ENCODE measurements at regions not wholly inside any gene's neighbourhood (a gene's known extent, or its start where the extent isn't known, plus 50 kb on each side); places are given as distances from the start of the nearest gene placed in this dataset.

DNA sequence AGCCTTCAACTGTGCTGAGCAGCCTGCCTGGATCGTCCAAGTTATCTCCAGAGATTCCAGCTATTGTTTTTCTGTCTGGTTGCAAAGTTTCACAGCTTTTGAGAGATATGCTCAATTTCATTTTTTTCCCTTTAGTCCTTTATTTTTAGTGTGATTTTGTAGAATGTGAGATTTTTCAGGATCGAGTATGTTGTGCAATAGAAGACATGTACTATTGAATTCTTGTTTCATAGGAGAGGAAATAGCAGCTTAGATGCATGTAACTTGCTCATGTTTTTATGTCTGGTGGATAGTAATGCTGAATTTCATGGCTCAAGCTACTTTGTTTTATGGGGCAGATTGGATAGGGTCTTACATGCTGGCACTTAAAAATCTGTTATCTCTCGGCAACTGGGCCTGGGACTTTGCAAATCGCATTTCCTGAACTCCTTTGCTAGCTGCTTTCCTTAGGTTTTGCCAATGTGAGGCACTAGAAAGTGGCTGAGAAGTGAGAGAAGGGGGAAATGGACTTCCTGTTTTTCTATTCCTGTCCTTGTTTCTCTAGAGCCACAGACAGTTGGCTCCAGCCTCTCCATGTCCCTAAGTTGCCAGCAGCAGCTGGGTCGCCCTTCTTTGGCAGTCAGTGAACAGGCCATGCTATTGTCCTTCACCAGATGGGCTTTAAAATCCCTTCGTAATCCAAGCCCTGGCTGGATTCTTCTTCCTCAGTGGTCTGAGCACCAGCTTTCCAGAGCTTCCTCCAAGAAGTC lies 101.4 kb upstream of the PDE4B start:
- TF ChIP-seq, protein P1, sequence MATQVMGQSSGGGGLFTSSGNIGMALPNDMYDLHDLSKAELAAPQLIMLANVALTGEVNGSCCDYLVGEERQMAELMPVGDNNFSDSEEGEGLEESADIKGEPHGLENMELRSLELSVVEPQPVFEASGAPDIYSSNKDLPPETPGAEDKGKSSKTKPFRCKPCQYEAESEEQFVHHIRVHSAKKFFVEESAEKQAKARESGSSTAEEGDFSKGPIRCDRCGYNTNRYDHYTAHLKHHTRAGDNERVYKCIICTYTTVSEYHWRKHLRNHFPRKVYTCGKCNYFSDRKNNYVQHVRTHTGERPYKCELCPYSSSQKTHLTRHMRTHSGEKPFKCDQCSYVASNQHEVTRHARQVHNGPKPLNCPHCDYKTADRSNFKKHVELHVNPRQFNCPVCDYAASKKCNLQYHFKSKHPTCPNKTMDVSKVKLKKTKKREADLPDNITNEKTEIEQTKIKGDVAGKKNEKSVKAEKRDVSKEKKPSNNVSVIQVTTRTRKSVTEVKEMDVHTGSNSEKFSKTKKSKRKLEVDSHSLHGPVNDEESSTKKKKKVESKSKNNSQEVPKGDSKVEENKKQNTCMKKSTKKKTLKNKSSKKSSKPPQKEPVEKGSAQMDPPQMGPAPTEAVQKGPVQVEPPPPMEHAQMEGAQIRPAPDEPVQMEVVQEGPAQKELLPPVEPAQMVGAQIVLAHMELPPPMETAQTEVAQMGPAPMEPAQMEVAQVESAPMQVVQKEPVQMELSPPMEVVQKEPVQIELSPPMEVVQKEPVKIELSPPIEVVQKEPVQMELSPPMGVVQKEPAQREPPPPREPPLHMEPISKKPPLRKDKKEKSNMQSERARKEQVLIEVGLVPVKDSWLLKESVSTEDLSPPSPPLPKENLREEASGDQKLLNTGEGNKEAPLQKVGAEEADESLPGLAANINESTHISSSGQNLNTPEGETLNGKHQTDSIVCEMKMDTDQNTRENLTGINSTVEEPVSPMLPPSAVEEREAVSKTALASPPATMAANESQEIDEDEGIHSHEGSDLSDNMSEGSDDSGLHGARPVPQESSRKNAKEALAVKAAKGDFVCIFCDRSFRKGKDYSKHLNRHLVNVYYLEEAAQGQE (IDR thresholded peaks at IDR 0.05; ENCODE audit: insufficient replicate concordance, low read depth) = no peak
- TF ChIP-seq, protein P2, sequence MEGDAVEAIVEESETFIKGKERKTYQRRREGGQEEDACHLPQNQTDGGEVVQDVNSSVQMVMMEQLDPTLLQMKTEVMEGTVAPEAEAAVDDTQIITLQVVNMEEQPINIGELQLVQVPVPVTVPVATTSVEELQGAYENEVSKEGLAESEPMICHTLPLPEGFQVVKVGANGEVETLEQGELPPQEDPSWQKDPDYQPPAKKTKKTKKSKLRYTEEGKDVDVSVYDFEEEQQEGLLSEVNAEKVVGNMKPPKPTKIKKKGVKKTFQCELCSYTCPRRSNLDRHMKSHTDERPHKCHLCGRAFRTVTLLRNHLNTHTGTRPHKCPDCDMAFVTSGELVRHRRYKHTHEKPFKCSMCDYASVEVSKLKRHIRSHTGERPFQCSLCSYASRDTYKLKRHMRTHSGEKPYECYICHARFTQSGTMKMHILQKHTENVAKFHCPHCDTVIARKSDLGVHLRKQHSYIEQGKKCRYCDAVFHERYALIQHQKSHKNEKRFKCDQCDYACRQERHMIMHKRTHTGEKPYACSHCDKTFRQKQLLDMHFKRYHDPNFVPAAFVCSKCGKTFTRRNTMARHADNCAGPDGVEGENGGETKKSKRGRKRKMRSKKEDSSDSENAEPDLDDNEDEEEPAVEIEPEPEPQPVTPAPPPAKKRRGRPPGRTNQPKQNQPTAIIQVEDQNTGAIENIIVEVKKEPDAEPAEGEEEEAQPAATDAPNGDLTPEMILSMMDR (IDR thresholded peaks at IDR 0.05; ENCODE audit: insufficient read depth, low read length) = no peak
- TF ChIP-seq SPI1 (IDR thresholded peaks at IDR 0.05; ENCODE audit: borderline replicate concordance, low read depth) = peak; percentile 91

All from HL-60 (cell line).